ENCODE measurements at regions not wholly inside any gene's neighbourhood (a gene's known extent, or its start where the extent isn't known, plus 50 kb on each side); places are given as distances from the start of the nearest gene placed in this dataset.

DNA sequence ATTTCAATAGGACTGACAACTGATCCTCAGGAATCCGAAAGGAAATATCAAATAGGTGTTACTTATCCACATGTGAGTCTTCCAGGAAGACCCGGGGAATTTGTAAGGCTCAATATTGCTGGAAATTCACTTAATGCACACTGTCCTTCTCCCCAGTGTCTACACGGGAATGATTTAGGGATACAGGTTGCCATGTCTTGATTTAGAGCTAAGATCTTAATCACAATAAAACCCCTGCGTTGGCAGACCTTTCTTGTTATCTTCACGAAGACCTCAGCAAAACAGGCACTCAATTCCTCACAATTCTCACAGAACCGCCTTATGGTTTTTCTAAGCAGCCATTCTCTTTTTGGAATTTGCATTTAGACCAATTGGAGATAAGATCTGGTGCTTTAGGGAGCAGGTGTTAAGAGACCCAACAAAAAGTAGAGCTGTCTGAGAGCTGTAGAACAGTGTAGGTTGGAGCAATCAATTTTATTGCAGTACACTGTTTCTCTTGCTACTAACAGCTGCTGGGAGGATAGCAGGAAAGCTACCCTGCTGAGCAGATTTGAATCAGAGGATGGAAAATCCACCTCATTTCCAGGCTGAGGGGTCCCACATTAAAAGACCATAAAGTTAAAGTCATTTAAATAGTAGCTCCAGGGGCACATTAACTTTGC is 925.7 kb downstream of the EPHA3 start (continued):
- TF ChIP-seq, protein P1, sequence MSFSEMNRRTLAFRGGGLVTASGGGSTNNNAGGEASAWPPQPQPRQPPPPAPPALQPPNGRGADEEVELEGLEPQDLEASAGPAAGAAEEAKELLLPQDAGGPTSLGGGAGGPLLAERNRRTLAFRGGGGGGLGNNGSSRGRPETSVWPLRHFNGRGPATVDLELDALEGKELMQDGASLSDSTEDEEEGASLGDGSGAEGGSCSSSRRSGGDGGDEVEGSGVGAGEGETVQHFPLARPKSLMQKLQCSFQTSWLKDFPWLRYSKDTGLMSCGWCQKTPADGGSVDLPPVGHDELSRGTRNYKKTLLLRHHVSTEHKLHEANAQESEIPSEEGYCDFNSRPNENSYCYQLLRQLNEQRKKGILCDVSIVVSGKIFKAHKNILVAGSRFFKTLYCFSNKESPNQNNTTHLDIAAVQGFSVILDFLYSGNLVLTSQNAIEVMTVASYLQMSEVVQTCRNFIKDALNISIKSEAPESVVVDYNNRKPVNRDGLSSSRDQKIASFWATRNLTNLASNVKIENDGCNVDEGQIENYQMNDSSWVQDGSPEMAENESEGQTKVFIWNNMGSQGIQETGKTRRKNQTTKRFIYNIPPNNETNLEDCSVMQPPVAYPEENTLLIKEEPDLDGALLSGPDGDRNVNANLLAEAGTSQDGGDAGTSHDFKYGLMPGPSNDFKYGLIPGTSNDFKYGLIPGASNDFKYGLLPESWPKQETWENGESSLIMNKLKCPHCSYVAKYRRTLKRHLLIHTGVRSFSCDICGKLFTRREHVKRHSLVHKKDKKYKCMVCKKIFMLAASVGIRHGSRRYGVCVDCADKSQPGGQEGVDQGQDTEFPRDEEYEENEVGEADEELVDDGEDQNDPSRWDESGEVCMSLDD (CRISPR knock-in tag; IDR thresholded peaks at IDR 0.05; ENCODE audit: borderline replicate concordance): no peak
- TF ChIP-seq, protein P2, sequence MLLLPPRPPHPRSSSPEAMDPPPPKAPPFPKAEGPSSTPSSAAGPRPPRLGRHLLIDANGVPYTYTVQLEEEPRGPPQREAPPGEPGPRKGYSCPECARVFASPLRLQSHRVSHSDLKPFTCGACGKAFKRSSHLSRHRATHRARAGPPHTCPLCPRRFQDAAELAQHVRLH (CRISPR knock-in tag; IDR thresholded peaks at IDR 0.05; ENCODE audit: borderline replicate concordance, low read depth): no peak

DNA sequence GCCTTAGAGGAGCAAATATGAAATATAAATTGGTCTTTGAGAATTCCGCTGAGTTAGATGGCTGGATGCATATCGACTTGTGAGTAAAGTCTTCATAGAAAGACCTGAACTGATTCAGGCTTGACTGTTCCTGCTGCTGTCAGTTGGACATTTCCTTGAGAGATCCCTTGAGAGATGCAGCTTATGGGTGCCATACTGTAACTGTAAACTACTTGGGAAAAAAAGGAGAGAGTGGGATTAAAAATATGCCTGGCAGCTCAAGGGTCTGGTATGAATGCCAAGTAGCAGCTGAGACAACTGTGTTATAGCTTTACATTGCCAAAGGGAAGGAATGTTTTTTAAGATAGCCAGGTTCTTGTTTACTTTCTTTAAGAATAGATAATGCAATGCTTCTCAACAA is 926.6 kb downstream of the EPHA3 start:
- Histone ChIP-seq H3K79me2 (ENCODE audit: insufficient read depth, low read length) (no peaks in the 10 kb centered on the region), H3K9ac (ENCODE audit: insufficient read depth, low read depth, low read length) (no peak overlapping the region), H4K20me1 (ENCODE audit: insufficient read depth, low read length) (no peaks in the 10 kb centered on the region), H3K36me3 (replicated peaks in 1 of 2; ENCODE audit: control insufficient read depth in 1 of 2, insufficient read depth in 2 of 2, low read length in 2 of 2) (no peaks in the 10 kb centered on the region), H3K4me1 (ENCODE audit: insufficient read depth, low read length) (no peaks in the 10 kb centered on the region), H2AFZ (ENCODE audit: low read length) (no peak overlapping the region), H3K4me2 (ENCODE audit: low read depth, low read length) (no peak overlapping the region), H3K27me3 (ENCODE audit: control insufficient read depth in 1 of 2, insufficient read depth in 2 of 2, low read length in 2 of 2) (no peaks in the 10 kb centered on the region), H3K9me3 (ENCODE audit: low read length) (no peaks in the 10 kb centered on the region), H3K4me3 (replicated peaks in 1 of 3; ENCODE audit: insufficient read depth in 1 of 3, low read depth in 2 of 3, low read length in 3 of 3) (no peak overlapping the region), H3K27ac (ENCODE audit: extremely low read length, insufficient read depth, low read length) (no peak overlapping the region)
- DNase-seq (ENCODE audit: low spot score): no peak
- intact Hi-C loops (cut with micrococcal nuclease; ENCODE audit: unreplicated experiment) (no loop called here), in situ Hi-C loops (cut with HindIII; ENCODE audit: extremely low pct_ligation_motif_present, low pct_unique_long_range_greater_than_20kb) (no loop called here)
- WGBS (ENCODE audit: low lambda C conversion rate): 20% methylated on average over 2 of the region's 2 CpGs
- BruUV-seq (replicated peaks): no TSS peak
- ATAC-seq: no peak
- no peak for FAIRE-seq
- ChIA-PET POLR2A (no interaction called here), CTCF (ENCODE audit: low intra/inter-chr PET ratio, low total read pairs) (no interaction called here)
- TF ChIP-seq HMG20B (CRISPR knock-in tag; conservative IDR thresholded peaks at IDR 0.05) (no peak), ZNF598 (CRISPR knock-in tag; IDR thresholded peaks at IDR 0.05; ENCODE audit: borderline replicate concordance) (no peak), RBM39 (IDR thresholded peaks at IDR 0.05; ENCODE audit: low read depth, low read length, poor library complexity, severe bottlenecking) (no peak), MTF2 (CRISPR knock-in tag; IDR thresholded peaks at IDR 0.05; ENCODE audit: borderline replicate concordance) (no peak), AKAP8 (CRISPR knock-in tag; IDR thresholded peaks at IDR 0.05) (no peak)
- TF ChIP-seq, protein P3, sequence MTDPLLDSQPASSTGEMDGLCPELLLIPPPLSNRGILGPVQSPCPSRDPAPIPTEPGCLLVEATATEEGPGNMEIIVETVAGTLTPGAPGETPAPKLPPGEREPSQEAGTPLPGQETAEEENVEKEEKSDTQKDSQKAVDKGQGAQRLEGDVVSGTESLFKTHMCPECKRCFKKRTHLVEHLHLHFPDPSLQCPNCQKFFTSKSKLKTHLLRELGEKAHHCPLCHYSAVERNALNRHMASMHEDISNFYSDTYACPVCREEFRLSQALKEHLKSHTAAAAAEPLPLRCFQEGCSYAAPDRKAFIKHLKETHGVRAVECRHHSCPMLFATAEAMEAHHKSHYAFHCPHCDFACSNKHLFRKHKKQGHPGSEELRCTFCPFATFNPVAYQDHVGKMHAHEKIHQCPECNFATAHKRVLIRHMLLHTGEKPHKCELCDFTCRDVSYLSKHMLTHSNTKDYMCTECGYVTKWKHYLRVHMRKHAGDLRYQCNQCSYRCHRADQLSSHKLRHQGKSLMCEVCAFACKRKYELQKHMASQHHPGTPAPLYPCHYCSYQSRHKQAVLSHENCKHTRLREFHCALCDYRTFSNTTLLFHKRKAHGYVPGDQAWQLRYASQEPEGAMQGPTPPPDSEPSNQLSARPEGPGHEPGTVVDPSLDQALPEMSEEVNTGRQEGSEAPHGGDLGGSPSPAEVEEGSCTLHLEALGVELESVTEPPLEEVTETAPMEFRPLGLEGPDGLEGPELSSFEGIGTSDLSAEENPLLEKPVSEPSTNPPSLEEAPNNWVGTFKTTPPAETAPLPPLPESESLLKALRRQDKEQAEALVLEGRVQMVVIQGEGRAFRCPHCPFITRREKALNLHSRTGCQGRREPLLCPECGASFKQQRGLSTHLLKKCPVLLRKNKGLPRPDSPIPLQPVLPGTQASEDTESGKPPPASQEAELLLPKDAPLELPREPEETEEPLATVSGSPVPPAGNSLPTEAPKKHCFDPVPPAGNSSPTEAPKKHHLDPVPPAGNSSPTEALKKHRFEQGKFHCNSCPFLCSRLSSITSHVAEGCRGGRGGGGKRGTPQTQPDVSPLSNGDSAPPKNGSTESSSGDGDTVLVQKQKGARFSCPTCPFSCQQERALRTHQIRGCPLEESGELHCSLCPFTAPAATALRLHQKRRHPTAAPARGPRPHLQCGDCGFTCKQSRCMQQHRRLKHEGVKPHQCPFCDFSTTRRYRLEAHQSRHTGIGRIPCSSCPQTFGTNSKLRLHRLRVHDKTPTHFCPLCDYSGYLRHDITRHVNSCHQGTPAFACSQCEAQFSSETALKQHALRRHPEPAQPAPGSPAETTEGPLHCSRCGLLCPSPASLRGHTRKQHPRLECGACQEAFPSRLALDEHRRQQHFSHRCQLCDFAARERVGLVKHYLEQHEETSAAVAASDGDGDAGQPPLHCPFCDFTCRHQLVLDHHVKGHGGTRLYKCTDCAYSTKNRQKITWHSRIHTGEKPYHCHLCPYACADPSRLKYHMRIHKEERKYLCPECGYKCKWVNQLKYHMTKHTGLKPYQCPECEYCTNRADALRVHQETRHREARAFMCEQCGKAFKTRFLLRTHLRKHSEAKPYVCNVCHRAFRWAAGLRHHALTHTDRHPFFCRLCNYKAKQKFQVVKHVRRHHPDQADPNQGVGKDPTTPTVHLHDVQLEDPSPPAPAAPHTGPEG (CRISPR knock-in tag; IDR thresholded peaks at IDR 0.05): no peak
- TF ChIP-seq, protein P4, sequence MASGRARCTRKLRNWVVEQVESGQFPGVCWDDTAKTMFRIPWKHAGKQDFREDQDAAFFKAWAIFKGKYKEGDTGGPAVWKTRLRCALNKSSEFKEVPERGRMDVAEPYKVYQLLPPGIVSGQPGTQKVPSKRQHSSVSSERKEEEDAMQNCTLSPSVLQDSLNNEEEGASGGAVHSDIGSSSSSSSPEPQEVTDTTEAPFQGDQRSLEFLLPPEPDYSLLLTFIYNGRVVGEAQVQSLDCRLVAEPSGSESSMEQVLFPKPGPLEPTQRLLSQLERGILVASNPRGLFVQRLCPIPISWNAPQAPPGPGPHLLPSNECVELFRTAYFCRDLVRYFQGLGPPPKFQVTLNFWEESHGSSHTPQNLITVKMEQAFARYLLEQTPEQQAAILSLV (CRISPR knock-in tag; IDR thresholded peaks at IDR 0.05; ENCODE audit: borderline replicate concordance): no peak
- TF ChIP-seq, protein P5, sequence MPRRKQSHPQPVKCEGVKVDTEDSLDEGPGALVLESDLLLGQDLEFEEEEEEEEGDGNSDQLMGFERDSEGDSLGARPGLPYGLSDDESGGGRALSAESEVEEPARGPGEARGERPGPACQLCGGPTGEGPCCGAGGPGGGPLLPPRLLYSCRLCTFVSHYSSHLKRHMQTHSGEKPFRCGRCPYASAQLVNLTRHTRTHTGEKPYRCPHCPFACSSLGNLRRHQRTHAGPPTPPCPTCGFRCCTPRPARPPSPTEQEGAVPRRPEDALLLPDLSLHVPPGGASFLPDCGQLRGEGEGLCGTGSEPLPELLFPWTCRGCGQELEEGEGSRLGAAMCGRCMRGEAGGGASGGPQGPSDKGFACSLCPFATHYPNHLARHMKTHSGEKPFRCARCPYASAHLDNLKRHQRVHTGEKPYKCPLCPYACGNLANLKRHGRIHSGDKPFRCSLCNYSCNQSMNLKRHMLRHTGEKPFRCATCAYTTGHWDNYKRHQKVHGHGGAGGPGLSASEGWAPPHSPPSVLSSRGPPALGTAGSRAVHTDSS (CRISPR knock-in tag; conservative IDR thresholded peaks at IDR 0.05): no peak

All from HepG2 (cell line).